ENCODE measurements at regions not wholly inside any gene's neighbourhood (a gene's known extent, or its start where the extent isn't known, plus 50 kb on each side); places are given as distances from the start of the nearest gene placed in this dataset.
"Not testable (repeated sequence)": the region's sequence is repeated elsewhere in the genome, so short reads cannot be mapped to it uniquely, and the experiment has no call there.

DNA sequence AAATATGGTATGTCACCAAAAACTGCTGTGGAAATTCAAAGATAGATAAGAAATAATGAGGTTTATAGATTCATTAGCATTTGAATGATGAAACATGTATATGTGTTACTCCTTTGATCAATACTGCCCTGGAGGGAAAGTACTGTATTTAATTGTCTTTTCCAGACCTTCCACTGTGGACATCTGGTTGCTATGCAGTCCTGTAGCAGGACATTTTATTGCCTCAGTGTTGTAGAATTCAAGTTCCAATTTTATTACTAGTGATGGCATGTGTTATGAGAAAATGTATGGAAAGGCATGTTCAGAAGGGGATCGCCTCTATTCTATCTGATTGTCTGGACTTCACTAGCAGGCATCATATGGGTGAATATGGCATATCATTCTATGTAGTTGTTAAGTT, 391.0 kb downstream of the TFAP2B start:
- TF ChIP-seq, protein P1, sequence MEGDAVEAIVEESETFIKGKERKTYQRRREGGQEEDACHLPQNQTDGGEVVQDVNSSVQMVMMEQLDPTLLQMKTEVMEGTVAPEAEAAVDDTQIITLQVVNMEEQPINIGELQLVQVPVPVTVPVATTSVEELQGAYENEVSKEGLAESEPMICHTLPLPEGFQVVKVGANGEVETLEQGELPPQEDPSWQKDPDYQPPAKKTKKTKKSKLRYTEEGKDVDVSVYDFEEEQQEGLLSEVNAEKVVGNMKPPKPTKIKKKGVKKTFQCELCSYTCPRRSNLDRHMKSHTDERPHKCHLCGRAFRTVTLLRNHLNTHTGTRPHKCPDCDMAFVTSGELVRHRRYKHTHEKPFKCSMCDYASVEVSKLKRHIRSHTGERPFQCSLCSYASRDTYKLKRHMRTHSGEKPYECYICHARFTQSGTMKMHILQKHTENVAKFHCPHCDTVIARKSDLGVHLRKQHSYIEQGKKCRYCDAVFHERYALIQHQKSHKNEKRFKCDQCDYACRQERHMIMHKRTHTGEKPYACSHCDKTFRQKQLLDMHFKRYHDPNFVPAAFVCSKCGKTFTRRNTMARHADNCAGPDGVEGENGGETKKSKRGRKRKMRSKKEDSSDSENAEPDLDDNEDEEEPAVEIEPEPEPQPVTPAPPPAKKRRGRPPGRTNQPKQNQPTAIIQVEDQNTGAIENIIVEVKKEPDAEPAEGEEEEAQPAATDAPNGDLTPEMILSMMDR (IDR thresholded peaks at IDR 0.05; ENCODE audit: insufficient read depth, low read depth, low read length, missing control alignments): no peak
- H3K4me3 ChIP-seq (ENCODE audit: low read length): no peak overlapping the region
- no peak for DNase-seq (ENCODE audit: low read depth)

DNA sequence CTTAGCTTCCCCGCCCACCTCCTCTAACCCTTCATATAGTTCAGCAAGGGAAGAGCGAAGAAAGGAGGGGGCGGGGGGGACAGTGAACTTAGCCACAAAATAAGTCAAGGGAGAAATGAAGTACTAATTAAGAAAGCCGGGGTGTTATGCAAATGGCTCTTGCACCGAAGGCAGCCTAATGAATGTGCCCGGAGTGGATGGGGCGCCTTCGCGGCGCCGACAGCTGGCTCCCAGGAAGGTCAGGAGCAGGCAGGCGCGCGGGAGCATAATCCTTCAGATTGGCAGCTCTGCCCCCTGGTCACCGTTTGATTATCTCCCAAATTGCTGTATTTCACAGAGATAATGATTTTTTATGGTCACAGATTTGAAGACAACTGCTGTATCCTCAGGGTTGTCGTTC, 395.1 kb downstream of the TFAP2B start:
- H3K4me3 ChIP-seq (ENCODE audit: low read length): no peak overlapping the region
- TF ChIP-seq, protein P1 (IDR thresholded peaks at IDR 0.05; ENCODE audit: insufficient read depth, low read depth, low read length, missing control alignments): no peak
- no peak for DNase-seq (ENCODE audit: low read depth)

DNA sequence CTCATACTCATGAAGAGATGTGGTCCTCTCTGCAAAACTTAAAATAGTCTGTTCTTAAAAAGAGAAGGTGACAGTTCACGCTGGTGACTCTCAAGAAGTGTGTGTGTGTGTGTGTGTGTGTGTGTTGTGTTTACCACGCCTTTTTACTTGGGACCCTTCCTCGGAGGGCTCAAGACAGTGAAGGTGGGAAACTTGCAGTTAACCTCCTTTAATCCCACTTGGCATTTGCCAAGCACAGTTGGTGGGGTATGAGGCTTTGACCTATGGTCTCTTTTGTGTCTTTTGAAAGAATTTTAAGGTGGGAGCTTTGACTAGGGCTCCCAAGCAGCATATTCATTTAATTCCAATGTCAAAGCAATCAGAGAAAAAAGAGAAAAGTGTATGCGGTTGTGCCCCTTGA, 395.8 kb downstream of the TFAP2B start:
- H3K4me3 ChIP-seq (ENCODE audit: low read length): no peak overlapping the region

DNA sequence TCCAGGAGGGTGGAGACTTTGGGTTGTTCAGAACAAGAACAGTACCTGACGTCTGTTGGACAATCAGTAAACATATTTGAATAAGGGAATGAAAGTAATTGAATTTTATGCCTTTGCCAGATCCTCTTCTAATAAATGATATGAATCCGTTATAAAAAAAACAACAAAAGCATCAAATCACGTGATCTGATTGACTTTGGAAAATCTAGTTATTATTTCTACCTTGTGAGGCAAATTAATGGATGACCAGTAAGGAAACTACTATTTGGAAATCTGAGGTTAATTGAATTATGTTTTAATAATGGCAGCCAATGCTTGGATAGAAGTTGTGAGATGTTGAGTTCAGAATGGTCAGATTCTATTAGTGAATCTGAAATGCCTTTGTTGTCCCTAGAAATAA, 399.5 kb downstream of the TFAP2B start:
- no peak overlapping the region for H3K4me3 ChIP-seq (ENCODE audit: low read length)
- TF ChIP-seq, protein P1 (IDR thresholded peaks at IDR 0.05; ENCODE audit: insufficient read depth, low read depth, low read length, missing control alignments): no peak
- DNase-seq (ENCODE audit: low read depth): no peak

More for the DNA sequence above, 395.8 kb downstream of the TFAP2B start:
- DNase-seq (ENCODE audit: low read depth): no peak
- TF ChIP-seq, protein P1 (IDR thresholded peaks at IDR 0.05; ENCODE audit: insufficient read depth, low read depth, low read length, missing control alignments): no peak

DNA sequence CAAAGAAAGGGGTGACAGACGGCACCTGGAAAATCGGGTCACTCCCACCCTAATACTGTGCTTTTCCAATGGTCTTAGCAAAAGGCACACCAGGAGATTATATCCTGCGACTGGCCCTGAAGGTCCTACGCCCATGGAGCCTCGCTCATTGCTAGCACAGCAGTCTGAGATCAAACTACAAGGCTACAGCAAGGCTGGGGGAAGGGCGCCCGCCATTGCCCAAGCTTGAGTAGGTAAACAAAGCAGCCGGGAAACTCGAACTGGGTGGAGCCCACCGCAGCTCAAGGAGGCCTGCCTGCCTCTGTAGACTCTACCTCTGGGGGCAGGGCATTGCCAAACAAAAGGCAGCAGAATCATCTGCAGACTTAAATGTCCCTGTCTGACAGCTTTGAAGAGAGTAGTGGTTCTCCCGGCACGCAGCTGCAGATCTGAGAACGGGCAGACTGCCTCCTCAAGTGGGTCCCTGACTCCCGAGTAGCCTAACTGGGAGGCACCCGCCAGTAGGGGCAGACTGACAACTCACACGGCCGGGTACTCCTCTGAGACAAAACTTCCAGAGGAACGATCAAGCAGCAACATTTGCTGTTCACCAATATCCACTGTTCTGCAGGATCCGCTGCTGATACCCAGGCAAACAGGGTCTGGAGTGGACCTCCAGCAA, 406.0 kb downstream of the TFAP2B start:
- DNase-seq (ENCODE audit: low read depth); H3K4me3 ChIP-seq (ENCODE audit: low read length): not testable (repeated sequence)

DNA sequence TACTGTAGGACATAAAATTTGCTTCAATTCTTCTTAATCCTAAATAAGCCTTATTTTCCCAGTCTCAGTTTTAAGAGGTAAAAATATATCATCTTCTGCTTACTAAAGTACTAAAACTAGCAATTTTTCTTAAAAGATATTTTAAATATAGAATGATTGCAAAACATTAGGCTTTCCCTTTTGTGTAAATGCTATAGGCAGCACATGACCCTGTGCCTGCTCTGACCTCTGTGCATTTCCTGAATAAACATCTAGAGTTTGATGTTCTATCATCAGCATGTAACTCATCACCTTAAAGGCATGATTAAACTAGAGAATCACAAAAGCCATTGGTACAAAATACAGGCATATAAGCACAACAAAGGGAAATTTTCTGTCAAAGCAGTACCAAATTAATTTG, 422.7 kb downstream of the TFAP2B start:
- no peak for DNase-seq (ENCODE audit: low read depth)
- TF ChIP-seq, protein P1 (IDR thresholded peaks at IDR 0.05; ENCODE audit: insufficient read depth, low read depth, low read length, missing control alignments): no peak
- H3K4me3 ChIP-seq (ENCODE audit: low read length): no peak overlapping the region

DNA sequence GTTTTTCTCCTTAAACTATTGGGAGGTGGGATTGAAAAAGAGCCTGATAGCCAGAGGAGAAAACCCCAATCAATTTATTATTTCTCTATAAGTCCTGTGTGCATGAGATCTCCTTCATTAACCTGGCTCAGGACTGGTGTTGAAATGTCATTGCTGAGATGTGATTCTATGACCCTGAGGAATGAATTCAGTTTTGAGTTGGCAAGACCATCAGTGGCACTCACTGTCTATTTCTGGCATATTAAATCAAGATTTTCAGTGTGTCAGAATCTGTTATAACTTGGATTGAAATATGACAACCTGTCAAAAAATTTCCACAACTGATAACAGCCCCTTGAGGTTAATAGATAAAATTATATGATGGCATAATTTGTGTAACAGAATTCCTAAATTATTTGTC, 431.1 kb downstream of the TFAP2B start:
- TF ChIP-seq, protein P1 (IDR thresholded peaks at IDR 0.05; ENCODE audit: insufficient read depth, low read depth, low read length, missing control alignments): no peak
- DNase-seq (ENCODE audit: low read depth): no peak
- H3K4me3 ChIP-seq (ENCODE audit: low read length): no peak overlapping the region

Data from epithelial cell of esophagus (primary cell).